ENCODE measurements at regions not wholly inside any gene's neighbourhood (a gene's known extent, or its start where the extent isn't known, plus 50 kb on each side); places are given as distances from the start of the nearest gene placed in this dataset.

DNA sequence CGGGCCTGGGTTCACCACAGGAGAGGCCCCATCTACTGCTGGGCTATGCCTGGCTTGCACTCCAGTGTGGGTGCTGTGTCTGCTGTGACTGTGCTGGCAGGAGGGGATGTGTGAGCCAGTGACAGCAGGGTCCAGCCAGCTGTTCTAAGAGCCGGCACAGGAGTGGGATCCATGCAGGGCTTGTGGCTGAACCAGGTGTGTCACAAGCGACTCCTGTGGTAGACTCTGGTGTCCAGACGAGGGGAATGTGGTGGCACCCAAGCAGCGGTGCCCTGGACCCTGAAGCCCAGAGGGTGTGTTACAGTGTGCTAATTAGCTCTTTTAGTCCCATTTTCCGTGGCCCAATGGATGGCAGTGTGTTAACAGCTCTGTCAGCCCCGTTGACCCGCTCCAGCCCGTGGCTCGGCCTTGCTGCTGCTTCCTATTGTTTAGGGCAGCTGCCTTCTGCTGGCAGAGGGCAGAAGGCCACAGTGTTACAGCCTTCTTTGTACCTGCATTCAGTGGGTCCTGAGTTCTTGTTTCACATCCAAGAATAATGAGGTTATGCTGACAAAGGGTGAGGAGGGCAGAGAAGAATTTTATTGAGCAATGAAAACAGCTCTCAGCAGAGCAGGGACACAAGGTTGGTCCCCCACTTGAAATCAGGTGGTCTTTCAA, 78.5 kb upstream of the RNU6-1 start:
- ChIA-PET CTCF (interaction anchor here (1.0 kb wide), 1 partner anchor 485 kb away, joined by 4 read pairs; no protein-coding TSS in a partner anchor), POLR2A (interaction anchor here (0.7 kb wide), 1 partner anchor 14 kb away, joined by 3 read pairs; no protein-coding TSS in a partner anchor)
- TF ChIP-seq ZNF121 (tag by site-specific recombination; IDR thresholded peaks at IDR 0.05) (no peak), SCRT2 (tag by site-specific recombination; IDR thresholded peaks at IDR 0.05) (0 out of 2 replicates have a peak, but pooled peaks have one; percentile 6), ZNF529 (tag by site-specific recombination; IDR thresholded peaks at IDR 0.05; ENCODE audit: insufficient replicate concordance) (no peak)
- TF ChIP-seq, protein P1, sequence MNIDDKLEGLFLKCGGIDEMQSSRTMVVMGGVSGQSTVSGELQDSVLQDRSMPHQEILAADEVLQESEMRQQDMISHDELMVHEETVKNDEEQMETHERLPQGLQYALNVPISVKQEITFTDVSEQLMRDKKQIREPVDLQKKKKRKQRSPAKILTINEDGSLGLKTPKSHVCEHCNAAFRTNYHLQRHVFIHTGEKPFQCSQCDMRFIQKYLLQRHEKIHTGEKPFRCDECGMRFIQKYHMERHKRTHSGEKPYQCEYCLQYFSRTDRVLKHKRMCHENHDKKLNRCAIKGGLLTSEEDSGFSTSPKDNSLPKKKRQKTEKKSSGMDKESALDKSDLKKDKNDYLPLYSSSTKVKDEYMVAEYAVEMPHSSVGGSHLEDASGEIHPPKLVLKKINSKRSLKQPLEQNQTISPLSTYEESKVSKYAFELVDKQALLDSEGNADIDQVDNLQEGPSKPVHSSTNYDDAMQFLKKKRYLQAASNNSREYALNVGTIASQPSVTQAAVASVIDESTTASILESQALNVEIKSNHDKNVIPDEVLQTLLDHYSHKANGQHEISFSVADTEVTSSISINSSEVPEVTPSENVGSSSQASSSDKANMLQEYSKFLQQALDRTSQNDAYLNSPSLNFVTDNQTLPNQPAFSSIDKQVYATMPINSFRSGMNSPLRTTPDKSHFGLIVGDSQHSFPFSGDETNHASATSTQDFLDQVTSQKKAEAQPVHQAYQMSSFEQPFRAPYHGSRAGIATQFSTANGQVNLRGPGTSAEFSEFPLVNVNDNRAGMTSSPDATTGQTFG (tag by site-specific recombination; IDR thresholded peaks at IDR 0.05; ENCODE audit: borderline replicate concordance) = no peak
- Histone ChIP-seq H3K4me3 (ENCODE audit: low read depth, low read length) (no peak overlapping the region), H3K4me1 (ENCODE audit: control insufficient read depth, insufficient read depth, low read length) (peaks cover 14% of the 10 kb centered on the region), H3K27ac (ENCODE audit: extremely low read depth, low read depth, low read length) (no peak overlapping the region), H3K36me3 (ENCODE audit: control insufficient read depth in 2 of 2, insufficient read depth in 1 of 2, low read length in 2 of 2) (no peaks in the 10 kb centered on the region), H3K9me3 (ENCODE audit: control insufficient read depth, insufficient read depth, low read depth, low read length) (no peaks in the 10 kb centered on the region)

DNA sequence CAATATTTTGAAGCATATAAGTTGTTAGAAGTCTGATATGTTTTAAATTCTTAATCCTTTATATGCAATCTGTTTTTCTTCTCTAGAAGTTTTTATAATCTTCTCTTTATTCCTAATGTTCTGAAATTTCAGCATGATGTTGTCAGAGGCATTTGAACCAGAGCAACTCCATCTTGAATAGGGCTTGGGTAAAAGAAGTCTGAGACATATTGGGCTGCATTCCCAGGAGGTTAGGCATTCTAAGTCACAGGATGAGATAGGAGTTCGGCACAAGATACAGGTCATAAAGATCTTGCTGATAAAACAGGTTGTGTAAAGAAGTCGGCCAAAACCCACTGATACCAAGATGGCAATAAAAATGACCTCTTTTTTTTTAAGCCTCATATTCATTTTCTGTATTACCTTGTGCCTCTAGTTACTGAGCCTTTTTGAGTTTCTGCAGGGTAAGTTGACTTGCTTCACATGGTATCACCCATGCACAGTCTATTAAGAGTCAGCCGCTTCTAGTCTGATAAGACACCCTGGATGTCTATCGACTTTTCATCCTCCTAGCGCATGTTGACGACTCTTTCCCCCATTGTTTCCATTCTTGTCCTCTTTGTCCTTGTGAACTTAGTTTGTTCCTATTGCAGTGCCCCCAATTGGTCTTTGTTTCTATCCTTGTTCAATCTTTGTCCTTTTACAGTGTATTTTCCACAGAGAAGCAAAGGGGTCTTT, 80.8 kb upstream of the RNU6-1 start:
- ChIA-PET POLR2A (no interaction called here), CTCF (no interaction called here)
- Histone ChIP-seq H3K4me1 (ENCODE audit: control insufficient read depth, insufficient read depth, low read length) (peaks cover 3% of the 10 kb centered on the region; the same call in 1 of the 2 replicates), H3K9me3 (ENCODE audit: control insufficient read depth, insufficient read depth, low read depth, low read length) (no peaks in the 10 kb centered on the region), H3K27ac (ENCODE audit: extremely low read depth, low read depth, low read length) (no peak overlapping the region), H3K36me3 (ENCODE audit: control insufficient read depth in 2 of 2, insufficient read depth in 1 of 2, low read length in 2 of 2) (no peaks in the 10 kb centered on the region), H3K4me3 (ENCODE audit: low read depth, low read length) (no peak overlapping the region)
- TF ChIP-seq TRIM28 (IDR thresholded peaks at IDR 0.05; ENCODE audit: borderline replicate concordance, low read length) = no peak
- TF ChIP-seq ZNF133 (tag by site-specific recombination; IDR thresholded peaks at IDR 0.05) = no peak
- no peak for TF ChIP-seq RBAK (tag by site-specific recombination; IDR thresholded peaks at IDR 0.05)
- TF ChIP-seq, protein P2, sequence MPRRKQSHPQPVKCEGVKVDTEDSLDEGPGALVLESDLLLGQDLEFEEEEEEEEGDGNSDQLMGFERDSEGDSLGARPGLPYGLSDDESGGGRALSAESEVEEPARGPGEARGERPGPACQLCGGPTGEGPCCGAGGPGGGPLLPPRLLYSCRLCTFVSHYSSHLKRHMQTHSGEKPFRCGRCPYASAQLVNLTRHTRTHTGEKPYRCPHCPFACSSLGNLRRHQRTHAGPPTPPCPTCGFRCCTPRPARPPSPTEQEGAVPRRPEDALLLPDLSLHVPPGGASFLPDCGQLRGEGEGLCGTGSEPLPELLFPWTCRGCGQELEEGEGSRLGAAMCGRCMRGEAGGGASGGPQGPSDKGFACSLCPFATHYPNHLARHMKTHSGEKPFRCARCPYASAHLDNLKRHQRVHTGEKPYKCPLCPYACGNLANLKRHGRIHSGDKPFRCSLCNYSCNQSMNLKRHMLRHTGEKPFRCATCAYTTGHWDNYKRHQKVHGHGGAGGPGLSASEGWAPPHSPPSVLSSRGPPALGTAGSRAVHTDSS (tag by site-specific recombination; IDR thresholded peaks at IDR 0.05) = no peak
- no peak for TF ChIP-seq ZFHX2 (tag by site-specific recombination; conservative IDR thresholded peaks at IDR 0.05)
- no peak for TF ChIP-seq SALL2 (tag by site-specific recombination; IDR thresholded peaks at IDR 0.05; ENCODE audit: borderline replicate concordance)
- TF ChIP-seq, protein P3, sequence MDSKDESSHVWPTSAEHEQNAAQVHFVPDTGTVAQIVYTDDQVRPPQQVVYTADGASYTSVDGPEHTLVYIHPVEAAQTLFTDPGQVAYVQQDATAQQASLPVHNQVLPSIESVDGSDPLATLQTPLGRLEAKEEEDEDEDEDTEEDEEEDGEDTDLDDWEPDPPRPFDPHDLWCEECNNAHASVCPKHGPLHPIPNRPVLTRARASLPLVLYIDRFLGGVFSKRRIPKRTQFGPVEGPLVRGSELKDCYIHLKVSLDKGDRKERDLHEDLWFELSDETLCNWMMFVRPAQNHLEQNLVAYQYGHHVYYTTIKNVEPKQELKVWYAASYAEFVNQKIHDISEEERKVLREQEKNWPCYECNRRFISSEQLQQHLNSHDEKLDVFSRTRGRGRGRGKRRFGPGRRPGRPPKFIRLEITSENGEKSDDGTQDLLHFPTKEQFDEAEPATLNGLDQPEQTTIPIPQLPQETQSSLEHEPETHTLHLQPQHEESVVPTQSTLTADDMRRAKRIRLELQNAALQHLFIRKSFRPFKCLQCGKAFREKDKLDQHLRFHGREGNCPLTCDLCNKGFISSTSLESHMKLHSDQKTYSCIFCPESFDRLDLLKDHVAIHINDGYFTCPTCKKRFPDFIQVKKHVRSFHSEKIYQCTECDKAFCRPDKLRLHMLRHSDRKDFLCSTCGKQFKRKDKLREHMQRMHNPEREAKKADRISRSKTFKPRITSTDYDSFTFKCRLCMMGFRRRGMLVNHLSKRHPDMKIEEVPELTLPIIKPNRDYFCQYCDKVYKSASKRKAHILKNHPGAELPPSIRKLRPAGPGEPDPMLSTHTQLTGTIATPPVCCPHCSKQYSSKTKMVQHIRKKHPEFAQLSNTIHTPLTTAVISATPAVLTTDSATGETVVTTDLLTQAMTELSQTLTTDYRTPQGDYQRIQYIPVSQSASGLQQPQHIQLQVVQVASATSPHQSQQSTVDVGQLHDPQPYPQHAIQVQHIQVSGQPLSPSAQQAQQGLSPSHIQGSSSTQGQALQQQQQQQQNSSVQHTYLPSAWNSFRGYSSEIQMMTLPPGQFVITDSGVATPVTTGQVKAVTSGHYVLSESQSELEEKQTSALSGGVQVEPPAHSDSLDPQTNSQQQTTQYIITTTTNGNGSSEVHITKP (tag by site-specific recombination; IDR thresholded peaks at IDR 0.05) = 0 out of 2 replicates have a peak, but pooled peaks have one; percentile 27
- TF ChIP-seq, protein P4, sequence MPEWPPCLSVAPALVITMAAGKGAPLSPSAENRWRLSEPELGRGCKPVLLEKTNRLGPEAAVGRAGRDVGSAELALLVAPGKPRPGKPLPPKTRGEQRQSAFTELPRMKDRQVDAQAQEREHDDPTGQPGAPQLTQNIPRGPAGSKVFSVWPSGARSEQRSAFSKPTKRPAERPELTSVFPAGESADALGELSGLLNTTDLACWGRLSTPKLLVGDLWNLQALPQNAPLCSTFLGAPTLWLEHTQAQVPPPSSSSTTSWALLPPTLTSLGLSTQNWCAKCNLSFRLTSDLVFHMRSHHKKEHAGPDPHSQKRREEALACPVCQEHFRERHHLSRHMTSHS (tag by site-specific recombination; IDR thresholded peaks at IDR 0.05) = no peak
- no peak for TF ChIP-seq ZNF76 (tag by site-specific recombination; IDR thresholded peaks at IDR 0.05; ENCODE audit: borderline replicate concordance, low read depth)

All from HEK293 (cell line).